A549 (cell line): ENCODE measurements at regions not wholly inside any gene's neighbourhood (a gene's known extent, or its start where the extent isn't known, plus 50 kb on each side); places are given as distances from the start of the nearest gene placed in this dataset.

Source experiments
- ATAC-seq, 2 experiments: fragments of 200-7000 bp in 1 of 2; fragments of >200 bp in 1 of 2; cut with Nextera tagmentation in 1 of 2; cut with Tn5 transposase in 1 of 2; 3 replicates each; pipeline versions ENCODE4 v1.8.0 to v1.9.1; 2018 to 2020; ENCODE audit warnings: mild to moderate bottlenecking in 1 of 2, moderate library complexity in 1 of 2
- CTCF ChIA-PET: fragments of 300-600 bp; sonication (Branson Sonifier 250); formaldehyde crosslinking; extraction: SDS; loops from one replicate; lab custom pipeline; 2021; ENCODE audit warnings: antibody characterized with exemption, inconsistent platforms; lab: Yijun Ruan, JAX
- POLR2A ChIA-PET: fragments of 350-600 bp; formaldehyde crosslinking; extraction: SDS; loops from one replicate; lab custom pipeline; 2021; ENCODE audit warnings: antibody characterized with exemption, inconsistent platforms; lab: Yijun Ruan, JAX
- DNase-seq, 2 experiments: peaks; one replicate each; pipeline versions ENCODE4 v3.0.0 to v3.0.0-alpha.2; 2011 to 2016; ENCODE audit warnings: low read depth in 1 of 2, low spot score in 1 of 2
- FAIRE-seq: peaks from 2 replicates; lab custom pipeline; 2011; peaks lifted over from hg19 to GRCh38; lab: Jason Lieb, UNC
- H3K27ac ChIP-seq, 2 experiments: fragments of >200 bp; sonication (Bioruptor Twin); formaldehyde crosslinking; 3 replicates each; pipeline ENCODE4 v1.5.1; 2016 to 2017
- H3K4me1 ChIP-seq: fragments of >200 bp; sonication (Bioruptor Twin); formaldehyde crosslinking; 3 replicates; pipeline ENCODE4 v1.6.1; 2016
- H3K4me2 ChIP-seq: fragments of >200 bp; sonication (Bioruptor Twin); formaldehyde crosslinking; 3 replicates; pipeline ENCODE4 v1.6.1; 2016
- H3K4me3 ChIP-seq: fragments of >200 bp; sonication (Bioruptor Twin); formaldehyde crosslinking; 3 replicates; pipeline ENCODE4 v1.5.1; 2016
- H3K9me3 ChIP-seq: fragments of >200 bp; sonication (Bioruptor Twin); formaldehyde crosslinking; 3 replicates; pipeline ENCODE4 v1.6.1; 2016
- BHLHE40 ChIP-seq: IDR thresholded peaks from 2 replicates; pipeline ENCODE4 v1.6.1; 2012; ENCODE audit warnings: low read depth, low read length, inconsistent platforms
- CHD2 ChIP-seq: fragments of 150-350 bp; IDR thresholded peaks from 2 replicates; pipeline ENCODE4 v1.6.1; 2014; ENCODE audit warnings: low read length; ENCODE audit not compliant: partially characterized antibody
- CHD4 ChIP-seq: fragments of 200-600 bp; sonication (generic); IDR thresholded peaks from 2 replicates; pipeline ENCODE4 v1.6.1; 2016; ENCODE audit warnings: antibody characterized with exemption, mild to moderate bottlenecking, borderline replicate concordance
- EHF ChIP-seq: fragments of 250-450 bp; sonication (Bioruptor Pico); IDR thresholded peaks from 2 replicates; pipeline ENCODE4 v1.5.0; 2020; ENCODE audit warnings: mild to moderate bottlenecking
- EHMT2 ChIP-seq: fragments of 200-600 bp; sonication (generic); IDR thresholded peaks from 2 replicates; pipeline ENCODE4 v1.6.1; 2016; ENCODE audit warnings: antibody characterized with exemption, low read depth, mild to moderate bottlenecking, moderate library complexity
- EP300 ChIP-seq, 2 experiments: fragments of >200 bp; sonication (Bioruptor Twin); formaldehyde crosslinking; IDR thresholded peaks; 2 replicates in 1 of 2; 3 replicates in 1 of 2; pipeline ENCODE4 v1.6.1; 2016 to 2017
- ESRRA ChIP-seq: fragments of 150-350 bp; IDR thresholded peaks from 2 replicates; pipeline ENCODE4 v1.6.1; 2014; ENCODE audit warnings: mild to moderate bottlenecking, low read length, borderline replicate concordance
- FOSB ChIP-seq: fragments of 250-450 bp; sonication (Bioruptor Pico); IDR thresholded peaks from 2 replicates; pipeline ENCODE4 v1.5.0; 2020; ENCODE audit warnings: mild to moderate bottlenecking, moderate library complexity
- FOSL2 ChIP-seq, 2 experiments: fragments of 450-650 bp in 1 of 2; fragments of >200 bp in 1 of 2; sonication (Bioruptor Twin) in 1 of 2; formaldehyde crosslinking; IDR thresholded peaks; 2 replicates each; pipeline versions ENCODE4 v1.5.0 to v1.6.1; 2016 to 2020; ENCODE audit warnings: mild to moderate bottlenecking in 1 of 2, moderate library complexity in 1 of 2
- GATA3 ChIP-seq: IDR thresholded peaks from 2 replicates; pipeline ENCODE4 v1.6.1; 2012; ENCODE audit warnings: borderline replicate concordance
- HES2 ChIP-seq: fragments of >200 bp; sonication (Bioruptor Twin); formaldehyde crosslinking; IDR thresholded peaks from 2 replicates; pipeline ENCODE4 v1.6.1; 2016
- HOXA7 ChIP-seq: fragments of 250-450 bp; sonication (Bioruptor Pico); IDR thresholded peaks from 2 replicates; pipeline ENCODE4 v1.5.0; 2020; ENCODE audit warnings: mild to moderate bottlenecking, moderate library complexity
- HOXB13 ChIP-seq: fragments of 250-450 bp; sonication (Bioruptor Pico); IDR thresholded peaks from 2 replicates; pipeline ENCODE4 v1.5.0; 2020; ENCODE audit warnings: low read depth, mild to moderate bottlenecking, moderate library complexity
- MAFK ChIP-seq: fragments of 450-650 bp; IDR thresholded peaks from 2 replicates; pipeline ENCODE4 v1.6.1; 2014; ENCODE audit not compliant: partially characterized antibody
- MAZ ChIP-seq: fragments of 150-350 bp; IDR thresholded peaks from 2 replicates; pipeline ENCODE4 v1.6.1; 2014; ENCODE audit warnings: antibody characterized with exemption, low read depth, low read length, borderline replicate concordance
- NPAS2 ChIP-seq: fragments of 250-450 bp; sonication (Bioruptor Pico); IDR thresholded peaks from 2 replicates; pipeline ENCODE4 v1.8.0; 2022; ENCODE audit warnings: mild to moderate bottlenecking, moderate library complexity, borderline replicate concordance
- RAD21 ChIP-seq, 2 experiments: fragments of >200 bp in 1 of 2; sonication (Bioruptor Twin) in 1 of 2; formaldehyde crosslinking in 1 of 2; IDR thresholded peaks in 1 of 2; conservative IDR thresholded peaks in 1 of 2; 2 replicates in 1 of 2; 3 replicates in 1 of 2; pipeline ENCODE4 v1.6.1; 2012 to 2018; ENCODE audit warnings: inconsistent platforms in 1 of 2
- RCOR1 ChIP-seq: fragments of 150-350 bp; IDR thresholded peaks from 2 replicates; pipeline ENCODE4 v1.6.1; 2014; ENCODE audit warnings: antibody characterized with exemption, low read length, low read depth
- SREBF2 ChIP-seq: fragments of 450-650 bp; IDR thresholded peaks from 2 replicates; pipeline ENCODE4 v1.6.1; 2014; ENCODE audit warnings: mild to moderate bottlenecking, moderate library complexity
- TFCP2L1 ChIP-seq: fragments of 250-450 bp; sonication (Bioruptor Pico); IDR thresholded peaks from 2 replicates; pipeline ENCODE4 v1.5.0; 2021; ENCODE audit warnings: mild to moderate bottlenecking
- TP53 ChIP-seq: fragments of 250-450 bp; sonication (Bioruptor Pico); IDR thresholded peaks from 2 replicates; pipeline ENCODE4 v1.5.0; 2021; ENCODE audit warnings: mild to moderate bottlenecking, moderate library complexity
- ZFP36 ChIP-seq: fragments of 450-650 bp; IDR thresholded peaks from 2 replicates; pipeline ENCODE4 v1.6.1; 2014; ENCODE audit warnings: borderline replicate concordance; ENCODE audit not compliant: partially characterized antibody
- WGBS: methylation state at CpG from one replicate; pipeline ENCODE4 v1.1.6; 2017; ENCODE audit errors: missing lambda C conversion rate; 5-methylcytosine and 5-hydroxymethylcytosine counted together

GRCh38 chr2:64341461-64341860 lies 112.5 kb upstream of the LGALSL start:
- Histone ChIP-seq H3K27ac (no peak overlapping the region), H3K4me3 (no peak overlapping the region), H3K9me3 (no peaks in the 10 kb centered on the region), H3K4me1 (0 out of 3 replicates have a peak, but pooled peaks cover 3% of the 10 kb centered on the region), H3K4me2 (no peak overlapping the region)
- DNase-seq, result no peak
- POLR2A ChIA-PET, result no interaction called here
- CTCF ChIA-PET, result interaction anchor here (0.6 to 19.1 kb wide), 5 partner anchors 11 to 181 kb away, joined by 3 to 192 read pairs (median 3); no protein-coding TSS in a partner anchor
- no peak for ATAC-seq
- no peak for FAIRE-seq
- 87% methylated on average over 6 of the region's 6 CpGs for WGBS
- no peak for TF ChIP-seq RAD21 (conservative IDR thresholded peaks at IDR 0.05 in 1 of 2, IDR thresholded peaks at IDR 0.05 in 1 of 2)

GRCh38 chr2:64342195-64343099 lies 111.5 kb upstream of the LGALSL start:
- Histone ChIP-seq H3K4me3 (no peak overlapping the region), H3K9me3 (no peaks in the 10 kb centered on the region), H3K4me1 (0 out of 3 replicates have a peak, but pooled peaks cover 3% of the 10 kb centered on the region), H3K27ac (no peak overlapping the region), H3K4me2 (no peak overlapping the region)
- POLR2A ChIA-PET, result no interaction called here
- WGBS, result 73% methylated on average over 6 of the region's 6 CpGs
- no peak for FAIRE-seq
- CTCF ChIA-PET, result interaction anchor here (1.0 to 19.1 kb wide), 5 partner anchors 12 to 180 kb away, joined by 3 to 192 read pairs (median 3); no protein-coding TSS in a partner anchor
- DNase-seq, result no peak
- ATAC-seq, result no peak
- TF ChIP-seq FOSL2 (IDR thresholded peaks at IDR 0.05) (no peak), FOSL2 (CRISPR knock-in tag; IDR thresholded peaks at IDR 0.05) (no peak), CHD2 (no peak), HES2 (no peak), HOXB13 (no peak), EHMT2 (no peak), GATA3 (no peak), RAD21 (conservative IDR thresholded peaks at IDR 0.05 in 1 of 2, IDR thresholded peaks at IDR 0.05 in 1 of 2) (no peak), EHF (CRISPR knock-in tag) (no peak), TFCP2L1 (CRISPR knock-in tag) (no peak), CHD4 (no peak), HOXA7 (CRISPR knock-in tag) (no peak), RCOR1 (no peak), EP300 (IDR thresholded peaks at IDR 0.05) (no peak), ESRRA (no peak), MAFK (no peak), TP53 (CRISPR knock-in tag) (no peak), SREBF2 (no peak), FOSB (no peak), ZFP36 (no peak)

GRCh38 chr2:64344999-64345576 lies 108.9 kb upstream of the LGALSL start:
- FAIRE-seq, result peak; percentile 59
- 0% methylated on average over 1 of the region's 1 CpG for WGBS
- no peak for TF ChIP-seq MAZ
- TF ChIP-seq MAFK, result peak; percentile 57
- no peak for TF ChIP-seq BHLHE40
- no peak for TF ChIP-seq NPAS2 (CRISPR knock-in tag)
- POLR2A ChIA-PET, result no interaction called here
- no peak for ATAC-seq
- Histone ChIP-seq H3K9me3 (no peaks in the 10 kb centered on the region), H3K4me3 (no peak overlapping the region), H3K27ac (no peak overlapping the region), H3K4me1 (0 out of 3 replicates have a peak, but pooled peaks cover 3% of the 10 kb centered on the region), H3K4me2 (no peak overlapping the region)
- no peak for DNase-seq
- CTCF ChIA-PET, result interaction anchor here (1.0 to 19.1 kb wide), 5 partner anchors 15 to 206 kb away, joined by 3 to 192 read pairs (median 5); partner anchors contain the start of gene AFTPH
